A549 (cell line): ENCODE measurements at regions not wholly inside any gene's neighbourhood (a gene's known extent, or its start where the extent isn't known, plus 50 kb on each side); places are given as distances from the start of the nearest gene placed in this dataset.

ENCODE experiments used
- CEBPB ChIP-seq, 2 experiments: fragments of >200 bp in 1 of 2; sonication (Bioruptor Twin) in 1 of 2; formaldehyde crosslinking in 1 of 2; IDR thresholded peaks; 2 replicates each; pipeline ENCODE4 v1.6.1; 2012 to 2016
- CHD2 ChIP-seq: fragments of 150-350 bp; IDR thresholded peaks from 2 replicates; pipeline ENCODE4 v1.6.1; 2014; ENCODE audit warnings: low read length; ENCODE audit not compliant: partially characterized antibody
- CTCF ChIP-seq: fragments of >200 bp; sonication (Bioruptor Twin); formaldehyde crosslinking; IDR thresholded peaks from 3 replicates; pipeline ENCODE4 v1.5.1; 2016
- EHMT2 ChIP-seq: fragments of 200-600 bp; sonication (generic); IDR thresholded peaks from 2 replicates; pipeline ENCODE4 v1.6.1; 2016; ENCODE audit warnings: antibody characterized with exemption, low read depth, mild to moderate bottlenecking, moderate library complexity
- HDAC2 ChIP-seq: fragments of 200-600 bp; sonication (generic); IDR thresholded peaks from 2 replicates; pipeline ENCODE4 v1.6.1; 2016
- JUN ChIP-seq, 2 experiments: fragments of >200 bp; sonication (Bioruptor Twin); formaldehyde crosslinking; IDR thresholded peaks; 2 replicates in 1 of 2; 3 replicates in 1 of 2; pipeline ENCODE4 v1.6.1; 2016 to 2017
- MAFK ChIP-seq: fragments of 450-650 bp; IDR thresholded peaks from 2 replicates; pipeline ENCODE4 v1.6.1; 2014; ENCODE audit not compliant: partially characterized antibody
- MAZ ChIP-seq: fragments of 150-350 bp; IDR thresholded peaks from 2 replicates; pipeline ENCODE4 v1.6.1; 2014; ENCODE audit warnings: antibody characterized with exemption, low read depth, low read length, borderline replicate concordance
- PBX3 ChIP-seq: IDR thresholded peaks from 2 replicates; pipeline ENCODE4 v1.6.1; 2012
- POLR2A ChIP-seq: IDR thresholded peaks from 2 replicates; pipeline ENCODE4 v1.6.1; 2012; ENCODE audit warnings: mild to moderate bottlenecking, low read length
- POLR2AphosphoS2 ChIP-seq: conservative IDR thresholded peaks from 2 replicates; pipeline ENCODE4 v1.6.1; 2012; ENCODE audit warnings: low read length, improper control_type of control experiment, inconsistent platforms
- SMC3 ChIP-seq: fragments of >200 bp; sonication (Bioruptor Twin); formaldehyde crosslinking; IDR thresholded peaks from 3 replicates; pipeline ENCODE4 v1.6.1; 2018; ENCODE audit warnings: inconsistent platforms

DNA sequence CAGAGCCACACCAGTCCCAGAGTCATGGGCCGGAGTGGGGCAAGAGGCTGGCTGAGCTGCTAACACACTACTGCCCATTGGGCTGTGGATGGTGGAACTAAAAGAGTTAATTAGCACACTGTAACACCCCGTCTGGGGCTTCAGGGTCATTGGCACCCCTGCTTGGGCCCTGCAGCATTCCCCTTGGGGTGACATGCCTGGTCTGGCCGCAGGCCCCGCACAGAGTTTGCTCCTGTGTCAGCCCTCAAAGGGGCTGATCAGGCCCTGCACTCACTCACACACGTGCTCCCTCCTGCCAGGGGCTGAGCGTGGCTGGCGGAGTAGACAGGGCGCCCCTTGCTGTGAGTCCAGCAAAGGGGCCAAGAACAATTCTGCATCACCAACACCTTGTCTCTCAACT, 1499.6 kb upstream of the TMEM132C start:
- TF ChIP-seq CTCF (no peak), PBX3 (no peak), POLR2AphosphoS2 (no peak), MAZ (no peak), SMC3 (no peak), JUN (IDR thresholded peaks at IDR 0.05) (no peak), CHD2 (no peak), CEBPB (IDR thresholded peaks at IDR 0.05) (no peak), EHMT2 (no peak), POLR2A (no peak), MAFK (no peak), HDAC2 (no peak)
